ENCODE measurements at regions not wholly inside any gene's neighbourhood (a gene's known extent, or its start where the extent isn't known, plus 50 kb on each side); places are given as distances from the start of the nearest gene placed in this dataset.
"Not testable (repeated sequence)": the region's sequence is repeated elsewhere in the genome, so short reads cannot be mapped to it uniquely, and the experiment has no call there.

GRCh38 chr1:220942278-220942677, 63.0 kb downstream of the HLX start:
- no peak for DNase-seq (ENCODE audit: low read depth in 4 of 4, low spot score in 3 of 4)

DNA sequence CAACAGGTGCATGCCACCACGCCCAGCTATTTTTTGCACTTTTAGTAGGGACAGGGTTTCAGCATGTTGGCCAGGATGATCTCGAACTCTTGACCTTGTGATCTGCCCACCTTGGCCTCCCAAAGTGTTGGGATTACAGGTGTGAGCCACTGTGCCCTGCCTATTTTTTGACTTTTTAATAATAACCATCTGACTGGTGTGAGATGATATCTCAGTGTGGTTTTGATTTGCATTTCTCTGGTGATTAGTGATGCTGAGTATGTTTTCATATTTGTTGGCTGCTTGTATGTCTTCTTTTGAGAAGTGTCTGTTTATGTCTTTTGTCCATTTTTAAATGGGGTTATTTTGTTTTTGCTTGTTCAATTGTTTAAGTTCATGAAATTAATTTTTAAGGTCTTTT, 63.7 kb downstream of the HLX start:
- DNase-seq (ENCODE audit: low read depth in 4 of 4, low spot score in 3 of 4) = not testable (repeated sequence)

DNA sequence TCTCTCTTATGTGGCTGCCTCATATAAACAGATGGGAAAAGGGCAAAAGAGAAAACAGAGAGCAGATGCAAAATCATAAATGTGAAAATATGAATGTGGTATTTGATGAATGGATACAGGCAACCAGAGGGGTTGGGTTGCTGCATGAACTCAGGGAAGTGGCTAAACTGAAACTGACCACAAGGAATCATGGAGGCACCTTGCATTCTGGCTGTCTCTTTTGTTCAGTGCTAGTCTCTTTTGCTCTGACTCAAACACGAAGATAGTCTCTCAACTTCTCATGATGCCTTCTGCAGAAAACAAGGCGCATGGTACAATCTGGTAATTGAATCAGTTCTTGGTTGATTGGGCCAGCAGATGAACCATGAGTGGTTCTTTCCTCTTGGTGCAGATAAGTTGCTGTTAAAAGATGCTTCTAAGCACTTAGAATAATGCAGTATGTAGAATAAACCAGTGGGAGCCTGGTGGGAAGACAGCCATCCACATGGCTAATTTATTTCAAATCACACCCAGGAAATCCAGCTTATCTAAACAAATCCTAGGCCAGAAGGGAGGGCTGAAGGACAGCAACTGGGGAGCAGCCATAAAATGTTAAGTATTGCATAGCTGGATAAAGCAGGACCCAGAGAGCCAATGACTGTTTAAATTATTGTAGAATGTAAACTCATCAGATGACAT, 64.2 kb downstream of the HLX start:
- no peak for DNase-seq (ENCODE audit: low read depth in 4 of 4, low spot score in 3 of 4)

DNA sequence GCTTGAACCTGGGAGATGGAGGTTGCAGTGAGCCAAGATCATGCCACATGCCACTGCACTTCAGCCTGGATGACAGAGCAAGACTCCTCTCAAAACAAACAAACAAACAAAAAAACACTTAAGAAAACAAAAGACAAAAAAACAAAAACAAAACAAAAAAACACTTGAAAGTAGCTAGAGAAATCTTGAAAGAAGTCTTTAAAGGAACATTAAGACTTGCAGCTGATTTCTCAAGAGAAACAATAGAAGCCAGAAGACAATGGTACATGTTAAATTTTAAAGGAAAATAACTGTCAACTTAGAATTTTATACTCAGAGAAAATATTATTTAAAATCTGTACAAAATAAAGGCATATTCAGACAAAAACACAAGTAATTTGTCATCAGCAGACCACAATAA, 71.3 kb downstream of the HLX start:
- no peak for DNase-seq (ENCODE audit: low read depth in 4 of 4, low spot score in 3 of 4)

- DNase-seq (ENCODE audit: low read depth in 4 of 4, low spot score in 3 of 4) = no peak
These were observed 73.9 kb downstream of the HLX start for GRCh38 chr1:220952961-220953643.

- DNase-seq (ENCODE audit: low read depth in 4 of 4, low spot score in 3 of 4) = no peak
These were observed 75.3 kb downstream of the HLX start for GRCh38 chr1:220954321-220955075.

GRCh38 chr1:220955116-220955515, 75.9 kb downstream of the HLX start:
- no peak for DNase-seq (ENCODE audit: low read depth in 4 of 4, low spot score in 3 of 4)

DNA sequence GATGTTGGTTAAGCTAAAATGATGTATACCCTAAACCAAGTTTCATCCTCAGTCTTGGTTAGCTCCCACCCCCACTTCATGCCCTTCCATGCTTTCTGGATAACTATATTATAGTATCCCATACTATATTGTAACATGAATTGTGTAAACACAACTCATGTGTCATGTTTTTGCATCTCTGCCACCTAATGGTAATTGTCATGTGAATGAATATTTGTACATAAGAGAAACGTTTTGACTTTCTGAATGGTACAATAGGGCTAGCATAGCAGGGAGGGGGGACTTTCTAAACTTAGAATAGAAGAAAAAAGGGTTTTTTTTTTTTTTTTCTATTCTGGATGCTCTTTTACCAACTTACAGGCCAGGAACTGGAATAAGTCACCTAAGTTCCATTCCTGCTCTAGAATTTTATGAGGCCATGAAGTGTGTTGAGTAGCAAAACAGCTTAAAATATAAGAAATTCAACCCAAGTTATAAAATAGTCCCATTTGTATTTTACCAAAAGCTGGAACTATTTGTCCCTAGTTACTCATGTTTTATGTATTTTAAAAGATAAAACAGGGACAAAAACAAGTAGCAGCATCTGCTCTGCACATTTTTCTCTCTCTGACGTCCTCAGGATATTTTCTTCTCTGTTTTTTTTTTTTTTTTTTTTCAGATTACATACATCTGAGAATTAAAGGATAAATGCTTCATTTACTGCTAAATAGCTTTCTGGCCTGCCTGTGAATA, 77.4 kb downstream of the HLX start:
- no peak for DNase-seq (ENCODE audit: low read depth in 4 of 4, low spot score in 3 of 4)

DNA sequence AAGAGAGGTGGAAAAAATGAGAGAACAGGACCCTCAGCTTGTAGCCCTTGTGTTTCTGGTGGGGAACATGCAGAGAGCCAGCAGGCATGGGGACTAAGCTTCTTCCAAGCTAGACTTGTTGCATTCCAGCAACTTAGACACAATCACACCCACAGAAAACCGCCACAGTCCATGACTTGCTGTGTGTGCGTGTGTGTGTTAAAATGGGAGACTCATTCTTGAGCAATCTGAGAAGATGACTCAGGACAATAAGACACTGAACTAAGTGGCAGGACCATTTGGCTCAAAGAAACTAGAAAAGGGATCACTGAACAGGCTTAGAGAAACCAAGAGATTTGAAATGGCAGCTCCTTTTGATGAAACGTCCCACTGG, 78.0 kb downstream of the HLX start:
- no peak for DNase-seq (ENCODE audit: low read depth in 4 of 4, low spot score in 3 of 4)

DNA sequence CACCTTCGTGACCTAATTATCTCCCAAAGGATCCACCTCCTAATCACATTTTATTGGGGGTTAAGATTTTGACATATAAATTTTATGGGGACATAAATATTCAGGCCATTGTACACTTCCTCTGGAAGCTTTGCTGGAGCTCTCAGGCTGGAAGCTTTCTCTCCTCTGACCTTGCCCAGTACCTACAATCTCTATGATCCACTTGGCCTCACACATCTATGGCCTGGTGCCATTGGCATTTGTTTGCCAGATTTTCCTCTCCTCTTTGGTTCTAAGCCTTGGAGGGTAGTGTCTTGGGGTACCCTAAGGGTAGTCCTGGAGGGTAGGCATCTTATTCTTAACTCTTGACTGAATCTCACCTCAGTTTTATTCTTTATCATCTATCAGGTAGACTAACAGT, 79.0 kb downstream of the HLX start:
- no peak for DNase-seq (ENCODE audit: low read depth in 4 of 4, low spot score in 3 of 4)

DNA sequence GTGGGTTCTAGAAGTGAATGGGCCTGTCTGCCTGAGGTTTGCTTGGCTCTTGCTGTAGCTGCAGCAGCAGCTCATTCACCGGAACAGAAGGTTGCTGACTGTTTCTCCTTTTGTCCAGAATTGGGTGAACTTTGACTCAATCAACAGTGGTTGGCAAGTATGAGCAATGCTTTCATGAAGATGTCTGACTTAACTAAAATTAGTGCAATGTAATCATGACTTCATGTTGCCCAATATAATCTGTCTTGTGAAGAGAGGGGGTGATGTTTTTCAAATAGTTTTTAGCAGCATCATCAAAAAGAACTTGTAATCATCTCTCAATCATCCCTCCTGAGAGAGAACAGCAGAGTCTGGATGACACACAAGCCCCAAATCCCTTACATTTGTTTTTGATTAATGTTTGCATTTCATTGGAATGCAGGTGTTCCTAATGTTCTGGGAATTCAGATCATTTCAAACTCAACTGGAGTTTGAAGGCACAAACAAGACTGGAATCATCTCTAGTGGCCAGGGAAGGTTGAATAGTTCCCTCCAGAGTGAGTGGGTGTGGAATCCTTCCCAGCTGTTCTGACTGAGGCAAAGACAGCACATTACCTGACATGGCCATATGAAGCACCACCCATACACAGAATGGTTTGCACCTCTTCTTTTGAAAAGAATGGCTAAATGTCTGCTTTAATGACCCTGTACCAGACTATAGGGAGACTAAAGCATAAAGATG, 82.9 kb downstream of the HLX start:
- no peak for DNase-seq (ENCODE audit: low read depth in 4 of 4, low spot score in 3 of 4)

GRCh38 chr1:220966041-220966440, 86.8 kb downstream of the HLX start:
- DNase-seq (ENCODE audit: low read depth in 4 of 4, low spot score in 3 of 4) = no peak

- no peak for DNase-seq (ENCODE audit: low read depth in 4 of 4, low spot score in 3 of 4)
These were observed 87.2 kb downstream of the HLX start for GRCh38 chr1:220966473-220966872.

DNA sequence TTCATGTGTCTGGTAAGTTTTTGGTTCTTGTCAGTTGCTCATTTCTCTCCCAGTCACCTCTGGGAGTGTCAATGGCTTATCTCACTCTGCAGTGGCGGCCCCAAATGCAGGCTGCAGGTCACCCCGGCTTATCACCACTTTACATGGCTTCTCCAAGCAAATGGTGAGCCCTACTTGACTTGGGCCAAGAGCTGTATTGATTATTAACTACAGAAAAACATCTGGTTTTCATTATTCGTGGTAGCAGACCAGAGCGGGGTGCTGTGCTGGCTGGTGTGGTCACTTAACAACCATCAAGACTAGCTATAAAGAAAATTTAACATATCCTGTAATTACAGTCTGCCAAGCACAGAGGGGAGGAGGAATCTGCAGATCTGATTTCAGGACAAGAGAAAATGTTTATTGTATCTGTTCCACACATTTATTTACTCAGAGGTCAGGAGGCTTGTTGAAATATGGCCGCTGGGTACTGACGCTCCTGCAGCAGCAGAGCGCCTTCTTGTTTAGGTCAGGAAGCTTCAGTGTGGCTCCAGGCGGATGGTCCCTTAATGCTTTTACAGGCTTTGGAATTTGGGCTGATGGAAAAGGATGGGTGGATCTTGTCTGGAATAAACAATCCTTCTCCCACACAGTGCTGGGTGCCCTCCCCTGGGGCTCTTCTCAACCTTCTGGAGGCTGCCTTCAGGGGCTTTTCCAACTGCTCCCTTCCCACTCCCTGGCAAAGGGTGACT, 87.8 kb downstream of the HLX start:
- no peak for DNase-seq (ENCODE audit: low read depth in 4 of 4, low spot score in 3 of 4)

GRCh38 chr1:220967911-220968310, 88.7 kb downstream of the HLX start:
- no peak for DNase-seq (ENCODE audit: low read depth in 4 of 4, low spot score in 3 of 4)

DNA sequence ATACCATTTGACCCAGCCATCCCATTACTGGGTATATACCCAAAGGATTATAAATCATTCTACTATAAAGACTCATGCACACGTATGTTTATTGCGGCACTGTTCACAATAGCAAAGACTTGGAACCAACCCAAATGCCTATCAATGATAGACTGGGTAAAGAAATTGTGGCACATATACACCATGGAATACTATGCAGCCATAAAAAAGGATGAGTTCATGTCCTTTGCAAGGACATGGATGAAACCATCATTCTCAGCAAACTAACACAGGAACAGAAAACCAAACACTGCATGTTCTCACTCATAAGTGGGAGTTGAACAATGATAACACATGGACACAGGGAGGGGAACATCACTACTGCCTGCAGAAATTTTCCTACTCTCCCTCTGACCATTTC, 90.0 kb downstream of the HLX start:
- DNase-seq (ENCODE audit: low read depth in 4 of 4, low spot score in 3 of 4) = not testable (repeated sequence)

GRCh38 chr1:220970311-220970710, 91.1 kb downstream of the HLX start:
- DNase-seq (ENCODE audit: low read depth in 4 of 4, low spot score in 3 of 4) = no peak

- no peak for DNase-seq (ENCODE audit: low read depth in 4 of 4, low spot score in 3 of 4)
These were observed 92.0 kb downstream of the HLX start for GRCh38 chr1:220971221-220971620.

DNA sequence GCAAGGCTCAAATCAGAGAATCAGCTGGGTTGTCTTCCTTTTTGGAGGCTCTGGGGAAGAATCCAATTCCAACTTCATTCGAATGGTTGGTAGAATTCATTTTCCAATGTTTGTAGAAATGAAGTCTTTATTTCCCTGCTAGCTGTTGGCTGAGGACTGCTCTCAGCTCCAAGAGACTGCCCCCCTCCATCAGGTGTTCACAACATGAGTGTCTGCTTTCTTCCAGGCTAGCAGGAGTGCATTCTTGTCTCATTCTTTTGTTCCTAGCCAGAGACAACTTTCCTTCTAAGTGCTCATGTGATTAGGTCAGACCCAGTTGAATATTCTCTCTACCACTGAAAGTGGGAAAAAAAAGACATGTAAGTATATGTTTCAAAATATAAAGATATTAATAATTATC, 95.2 kb downstream of the HLX start:
- DNase-seq (ENCODE audit: low read depth in 4 of 4, low spot score in 3 of 4) = no peak

GRCh38 chr1:220976390-220976789, 97.1 kb downstream of the HLX start:
- no peak for DNase-seq (ENCODE audit: low read depth in 4 of 4, low spot score in 3 of 4)
